ENCODE measurements at regions not wholly inside any gene's neighbourhood (a gene's known extent, or its start where the extent isn't known, plus 50 kb on each side); places are given as distances from the start of the nearest gene placed in this dataset.
"Not testable (repeated sequence)": the region's sequence is repeated elsewhere in the genome, so short reads cannot be mapped to it uniquely, and the experiment has no call there.

- no peak for DNase-seq (ENCODE audit: low spot score)
Observed at GRCh38 chr5:6273749-6274148, 104.6 kb downstream of the MED10 start.

DNA sequence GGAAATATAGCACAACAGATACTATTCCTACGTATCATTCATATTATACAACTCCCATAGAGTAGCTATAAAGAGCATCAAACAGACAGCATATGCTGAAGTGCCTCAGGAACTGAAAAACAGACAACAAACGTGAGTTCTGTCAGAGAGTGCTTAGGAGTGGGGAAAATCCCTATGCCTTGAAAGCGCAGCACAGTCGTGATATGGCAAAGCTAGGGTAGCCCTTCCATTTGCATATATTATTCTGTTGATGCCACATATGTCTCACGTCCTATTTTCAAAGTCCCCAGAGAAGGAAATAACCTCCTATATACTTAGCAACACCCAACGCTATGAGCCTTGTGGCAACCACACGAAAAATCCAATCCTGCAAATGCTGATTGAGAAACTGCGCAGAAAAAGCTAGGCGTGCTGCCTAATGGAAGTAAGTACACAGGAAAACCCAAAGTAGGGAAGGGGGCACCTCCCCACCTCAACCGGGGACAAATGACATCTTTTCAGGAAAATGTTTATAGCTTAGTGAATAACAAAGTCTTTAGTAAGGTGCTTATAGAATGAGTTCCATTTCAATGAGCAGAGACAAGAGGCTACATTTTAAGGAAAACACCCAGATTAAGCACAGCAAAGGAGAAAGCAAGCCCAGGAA lies 105.1 kb downstream of the MED10 start:
- no peak for DNase-seq (ENCODE audit: low spot score)

DNA sequence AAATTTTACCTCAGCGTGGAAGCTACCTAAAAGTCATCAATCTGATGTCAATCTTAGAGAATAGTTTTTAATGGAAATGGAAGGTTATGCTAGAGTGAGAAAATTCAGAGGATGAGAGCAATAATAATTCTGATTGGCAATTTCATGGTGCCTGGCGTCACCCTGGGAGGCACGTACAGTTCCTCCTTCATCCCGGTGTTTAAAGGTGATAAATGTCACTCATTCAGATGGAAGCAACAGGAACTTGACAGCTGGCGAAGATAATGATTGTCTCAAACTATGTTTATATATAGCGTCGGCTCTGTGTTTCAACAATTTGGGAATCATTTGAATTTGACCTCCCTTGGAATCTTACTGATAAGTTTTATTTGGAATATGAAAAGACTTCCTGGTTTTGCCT lies 108.4 kb downstream of the MED10 start:
- DNase-seq (ENCODE audit: low spot score), result no peak

GRCh38 chr5:6266671-6267197 lies 111.6 kb downstream of the MED10 start:
- no peak for DNase-seq (ENCODE audit: low spot score)

DNA sequence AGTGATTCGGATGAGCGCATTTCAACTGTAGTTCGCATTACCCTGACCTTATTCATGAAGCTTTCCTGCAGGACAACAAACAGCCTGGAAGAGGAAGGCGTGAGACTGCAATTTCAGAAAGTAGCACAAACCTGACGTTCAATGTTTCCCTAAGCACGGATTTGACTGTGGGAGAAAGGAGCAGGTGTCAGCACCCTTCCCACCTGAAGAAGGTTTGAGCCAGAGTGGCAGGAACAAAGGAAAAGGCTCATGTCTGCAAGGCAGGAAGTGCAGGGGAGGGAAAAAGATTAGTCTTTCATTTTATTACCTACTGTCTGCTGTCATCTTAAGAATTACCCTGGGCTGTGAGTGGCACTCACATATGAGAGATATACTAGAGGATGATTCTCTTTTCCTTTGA lies 114.0 kb downstream of the MED10 start:
- DNase-seq (ENCODE audit: low spot score), result no peak

DNA sequence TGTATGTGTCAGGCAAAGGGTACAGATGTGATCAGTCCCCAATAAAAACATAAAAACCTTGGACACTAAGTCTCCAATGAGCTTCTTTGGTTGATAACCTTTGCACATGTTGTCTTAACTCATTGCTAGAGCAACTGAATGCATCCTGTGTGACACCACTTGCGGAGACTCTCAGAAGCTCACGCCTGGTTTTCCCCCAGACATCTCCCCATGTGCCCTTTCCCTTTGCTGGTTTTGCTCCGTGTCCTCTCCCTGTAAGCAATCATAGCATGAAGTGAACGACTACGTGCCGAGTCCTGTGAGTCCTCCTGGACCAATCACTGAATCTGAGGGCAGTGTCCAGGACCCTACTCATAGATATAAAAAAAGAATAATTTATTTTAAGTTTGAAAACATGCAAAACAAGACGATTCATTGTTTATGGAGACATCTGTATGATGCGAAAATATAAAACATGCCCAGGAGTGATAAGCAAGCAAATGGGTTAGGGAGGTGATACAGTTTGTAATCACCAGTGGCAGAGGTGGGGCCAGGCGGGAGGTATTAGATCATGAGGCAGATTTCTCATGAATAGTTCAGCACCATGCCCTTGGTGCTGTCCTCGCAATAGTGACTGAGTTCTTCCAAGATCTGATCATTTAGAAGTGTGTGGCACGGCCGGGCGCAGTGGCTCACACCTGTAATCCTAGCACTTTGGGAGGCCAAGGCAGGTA lies 115.5 kb downstream of the MED10 start:
- DNase-seq (ENCODE audit: low spot score), result no peak

GRCh38 chr5:6261668-6262067 lies 116.7 kb downstream of the MED10 start:
- no peak for DNase-seq (ENCODE audit: low spot score)

DNA sequence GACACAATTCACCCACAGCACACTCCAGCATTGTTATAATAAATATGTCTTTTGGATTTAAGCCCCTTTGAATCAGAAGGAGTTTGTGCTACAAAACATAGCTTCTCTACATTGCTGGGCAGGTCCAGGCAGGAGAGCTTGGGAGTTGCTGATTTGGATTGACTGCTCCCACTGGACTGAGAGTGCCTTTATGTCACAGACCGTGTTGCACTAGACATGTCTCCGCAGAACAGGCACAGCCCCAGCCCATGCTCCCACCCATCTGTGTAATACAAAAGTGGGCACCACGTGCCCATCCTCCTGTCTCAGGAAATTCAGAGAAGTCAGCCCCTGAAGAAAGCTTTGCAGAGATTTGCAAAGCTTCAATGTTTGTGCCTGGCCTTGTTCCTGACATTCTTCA lies 117.1 kb downstream of the MED10 start:
- DNase-seq (ENCODE audit: low spot score), result no peak

- no peak for DNase-seq (ENCODE audit: low spot score)
Observed at GRCh38 chr5:6260846-6261245, 117.5 kb downstream of the MED10 start.

- DNase-seq (ENCODE audit: low spot score), result no peak
Observed at GRCh38 chr5:6256901-6257300, 121.4 kb downstream of the MED10 start.

GRCh38 chr5:6255956-6256355 lies 122.4 kb downstream of the MED10 start:
- DNase-seq (ENCODE audit: low spot score), result no peak

DNA sequence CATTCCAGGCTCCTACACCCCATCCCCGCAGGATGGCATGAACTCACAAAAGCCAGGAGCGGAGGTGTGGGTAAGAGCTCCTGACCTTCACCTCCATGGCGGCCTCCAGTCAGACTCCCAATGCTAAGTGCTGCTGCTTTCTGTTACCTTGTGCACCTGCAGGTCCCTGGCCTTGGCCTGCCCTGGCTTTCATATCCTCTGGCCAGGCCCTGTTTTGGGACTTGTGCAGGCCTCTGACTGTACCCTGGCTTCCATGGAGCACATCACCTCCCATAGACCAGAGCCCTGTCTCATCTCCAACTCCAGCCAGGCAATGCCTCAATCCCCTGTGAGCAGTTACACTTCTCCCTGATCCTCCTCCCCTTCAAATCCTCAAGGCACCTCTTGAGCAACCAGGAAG lies 124.5 kb downstream of the MED10 start:
- no peak for DNase-seq (ENCODE audit: low spot score)

DNA sequence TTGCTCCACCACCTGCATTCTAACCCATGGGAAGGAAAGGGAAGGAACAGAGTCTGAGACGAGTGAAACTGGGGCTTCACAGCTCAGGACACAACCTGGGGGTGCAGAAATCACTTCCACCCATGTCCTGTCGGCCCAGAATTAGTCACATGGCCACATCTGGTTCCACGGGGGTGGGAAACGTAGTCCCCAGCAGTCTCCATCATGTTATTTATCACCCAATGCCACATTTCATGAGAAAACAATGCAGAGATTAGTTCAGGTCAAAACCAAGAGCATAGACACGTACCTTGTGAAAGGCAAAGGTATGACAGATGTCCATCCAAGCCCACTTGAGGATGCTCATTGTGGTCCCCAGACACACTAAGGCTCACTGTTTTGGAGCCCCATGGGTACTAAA lies 125.1 kb downstream of the MED10 start:
- DNase-seq (ENCODE audit: low spot score), result no peak

- no peak for DNase-seq (ENCODE audit: low spot score)
Observed at GRCh38 chr5:6252581-6252980, 125.8 kb downstream of the MED10 start.

DNA sequence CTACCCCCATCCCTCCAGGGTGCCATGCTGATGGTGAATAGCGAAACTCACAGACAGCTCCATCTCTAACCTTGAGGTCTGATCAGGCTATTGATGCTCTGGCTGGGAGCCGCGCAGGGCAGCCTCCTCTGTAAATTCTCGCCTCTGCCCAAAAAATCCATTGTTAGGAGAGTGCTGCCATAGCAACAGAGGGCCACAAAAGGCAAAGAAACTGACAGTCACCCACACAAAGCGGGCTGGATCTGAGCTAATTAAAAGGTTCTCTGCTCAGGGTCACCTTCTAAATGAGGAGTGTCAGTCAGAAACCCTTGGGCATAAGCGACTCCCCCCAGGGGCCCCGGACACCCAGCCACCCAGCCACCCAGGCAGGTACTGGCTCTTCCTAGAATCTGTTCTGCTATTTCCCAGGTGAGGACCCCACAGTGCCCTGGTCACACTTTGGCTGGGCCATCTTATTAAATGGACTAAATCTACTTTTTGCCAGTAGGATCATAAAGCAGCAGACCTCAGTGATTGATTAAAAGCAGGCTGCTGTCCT lies 126.7 kb downstream of the MED10 start:
- DNase-seq (ENCODE audit: low spot score), result no peak

DNA sequence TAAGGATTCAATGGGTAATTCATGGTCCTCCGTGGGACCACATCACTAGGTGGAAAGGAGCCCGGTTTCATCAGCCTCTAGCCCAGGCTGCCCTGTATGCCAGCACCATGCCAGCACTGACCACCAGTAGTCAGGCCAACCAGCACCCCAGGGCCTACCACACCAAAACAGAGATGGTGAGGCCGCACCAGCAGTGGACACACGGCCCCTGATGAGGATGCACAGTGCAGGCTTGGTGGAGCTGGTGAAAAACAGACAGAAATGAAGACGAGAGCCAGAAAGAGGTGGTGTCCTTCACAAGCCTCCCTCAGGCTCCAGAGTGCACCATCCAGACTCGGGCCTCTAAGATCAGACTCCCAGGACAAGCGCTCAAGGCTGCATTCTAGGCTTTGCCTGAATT lies 128.2 kb downstream of the MED10 start:
- no peak for DNase-seq (ENCODE audit: low spot score)

DNA sequence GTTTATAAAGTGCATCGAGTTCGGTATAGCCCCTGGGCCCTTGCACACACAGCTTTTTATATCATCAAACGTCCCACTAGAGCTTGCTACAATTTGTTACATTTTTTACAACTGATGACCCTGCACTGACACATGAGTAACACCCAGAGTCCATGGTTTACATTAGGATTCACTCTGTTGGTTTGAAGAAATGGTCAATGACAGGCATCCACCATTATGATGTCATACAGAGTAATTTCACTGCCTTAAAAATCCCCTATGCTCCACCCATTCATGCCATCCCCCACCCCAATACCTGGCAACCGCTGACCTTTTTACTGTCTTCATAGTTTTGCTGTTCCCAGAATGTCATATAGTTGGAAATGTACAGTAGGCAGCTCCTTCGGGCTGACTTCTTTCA lies 130.2 kb downstream of the MED10 start:
- no peak for DNase-seq (ENCODE audit: low spot score)

DNA sequence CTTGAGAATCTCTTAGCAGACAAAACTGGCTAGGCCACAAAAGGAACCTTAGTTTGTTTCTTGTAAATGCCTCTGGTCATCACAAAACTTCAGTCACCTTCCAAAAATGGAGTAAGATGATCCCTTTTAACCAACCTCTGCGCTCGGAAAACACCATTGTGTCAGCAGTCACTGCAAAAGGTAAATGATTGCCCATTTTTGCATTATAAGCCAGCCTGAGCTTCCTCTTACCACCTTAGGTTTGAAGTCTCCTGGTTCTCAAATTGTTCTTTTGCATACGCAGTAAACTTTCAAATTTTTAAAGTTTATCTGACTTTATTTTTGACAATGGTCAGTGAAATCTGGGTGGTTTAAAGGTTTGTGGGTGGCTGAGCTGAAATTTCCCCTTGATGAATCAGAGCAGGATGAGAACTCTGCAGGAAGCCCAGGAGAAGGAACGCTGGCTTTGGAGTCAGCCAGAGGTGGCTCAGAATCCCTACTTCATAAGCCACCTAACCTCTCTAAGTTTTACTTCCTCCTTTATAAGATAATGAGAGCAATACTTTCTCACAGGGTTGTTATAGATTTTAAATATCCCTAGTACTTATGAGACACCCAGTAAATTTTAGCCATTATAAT lies 131.4 kb downstream of the MED10 start:
- DNase-seq (ENCODE audit: low spot score), result no peak

GRCh38 chr5:6244339-6244714 lies 134.0 kb downstream of the MED10 start:
- DNase-seq (ENCODE audit: low spot score), result no peak

GRCh38 chr5:6243706-6244338 lies 134.5 kb downstream of the MED10 start:
- DNase-seq (ENCODE audit: low spot score), result no peak

DNA sequence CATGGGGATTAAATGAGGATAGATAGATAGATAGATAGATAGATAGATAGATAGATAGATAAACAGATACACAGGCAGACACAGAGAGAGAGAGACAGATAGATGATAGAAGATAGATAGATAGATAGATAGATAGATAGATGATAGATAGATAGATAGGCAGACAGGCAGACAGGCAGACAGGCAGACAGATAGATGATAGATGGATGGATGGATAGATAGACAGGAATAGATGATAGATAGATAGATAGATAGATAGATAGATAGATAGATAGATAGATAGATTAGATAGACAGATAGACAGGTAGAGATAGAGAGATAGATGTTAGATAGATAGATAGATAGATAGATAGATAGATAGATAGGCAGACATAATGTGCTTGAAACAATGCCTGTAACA lies 137.3 kb downstream of the MED10 start:
- not testable (repeated sequence) for DNase-seq (ENCODE audit: low spot score)

DNA sequence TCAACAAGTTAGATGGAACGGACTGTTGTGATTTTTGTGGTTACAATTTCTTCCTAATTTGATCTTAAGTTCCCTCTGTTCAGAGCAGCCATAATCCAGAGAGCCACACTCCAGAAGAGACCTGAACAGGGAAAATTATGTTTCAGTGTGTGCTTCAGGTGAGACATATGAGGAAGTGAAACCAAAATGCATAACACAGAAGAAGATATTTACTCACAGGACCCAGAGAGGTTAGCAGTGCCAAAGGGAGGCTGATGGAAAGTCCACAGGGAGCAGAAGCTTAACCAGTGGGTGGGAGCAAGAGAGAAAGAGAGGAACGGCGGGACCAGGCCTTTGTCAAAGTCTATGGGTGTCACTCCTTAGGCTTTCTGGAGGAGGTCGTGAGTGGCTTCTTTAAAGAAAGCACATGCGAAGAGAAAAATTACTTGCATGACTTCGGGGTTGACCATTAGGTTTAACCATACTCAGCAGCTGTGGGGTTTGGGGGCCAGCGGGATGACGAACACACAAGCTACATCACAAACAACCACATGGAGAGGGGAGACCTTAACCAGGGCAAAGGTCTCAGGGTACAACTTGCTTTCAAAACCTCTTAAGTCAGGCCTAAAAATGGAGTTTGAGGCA lies 141.4 kb downstream of the MED10 start:
- DNase-seq (ENCODE audit: low spot score), result no peak

All from CD4-positive, alpha-beta T cell treated with Interleukin-15 for 4 hours (primary cell).